ENCODE measurements at regions not wholly inside any gene's neighbourhood (a gene's known extent, or its start where the extent isn't known, plus 50 kb on each side); places are given as distances from the start of the nearest gene placed in this dataset.
"Not testable (repeated sequence)": the region's sequence is repeated elsewhere in the genome, so short reads cannot be mapped to it uniquely, and the experiment has no call there.

DNA sequence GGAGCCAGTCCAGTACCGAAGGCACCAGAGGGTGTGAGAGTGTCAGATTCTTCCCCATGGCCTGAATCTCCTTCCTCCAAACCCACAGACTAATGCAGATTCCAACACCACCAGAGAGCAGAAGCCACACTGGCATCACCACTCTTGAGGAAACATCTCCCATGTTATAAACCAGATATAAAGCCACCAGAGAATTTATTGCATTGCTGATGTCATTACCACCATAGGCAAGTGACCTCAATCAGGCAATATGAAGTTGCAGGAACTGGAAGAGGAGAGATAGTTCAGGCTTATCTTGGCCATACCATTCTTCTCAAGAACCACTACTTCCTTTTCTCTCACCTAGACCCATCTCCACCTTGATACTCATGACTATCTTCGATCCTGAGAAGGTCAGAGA, 653.4 kb downstream of the TMEM121 start:
- TF ChIP-seq, protein P1, sequence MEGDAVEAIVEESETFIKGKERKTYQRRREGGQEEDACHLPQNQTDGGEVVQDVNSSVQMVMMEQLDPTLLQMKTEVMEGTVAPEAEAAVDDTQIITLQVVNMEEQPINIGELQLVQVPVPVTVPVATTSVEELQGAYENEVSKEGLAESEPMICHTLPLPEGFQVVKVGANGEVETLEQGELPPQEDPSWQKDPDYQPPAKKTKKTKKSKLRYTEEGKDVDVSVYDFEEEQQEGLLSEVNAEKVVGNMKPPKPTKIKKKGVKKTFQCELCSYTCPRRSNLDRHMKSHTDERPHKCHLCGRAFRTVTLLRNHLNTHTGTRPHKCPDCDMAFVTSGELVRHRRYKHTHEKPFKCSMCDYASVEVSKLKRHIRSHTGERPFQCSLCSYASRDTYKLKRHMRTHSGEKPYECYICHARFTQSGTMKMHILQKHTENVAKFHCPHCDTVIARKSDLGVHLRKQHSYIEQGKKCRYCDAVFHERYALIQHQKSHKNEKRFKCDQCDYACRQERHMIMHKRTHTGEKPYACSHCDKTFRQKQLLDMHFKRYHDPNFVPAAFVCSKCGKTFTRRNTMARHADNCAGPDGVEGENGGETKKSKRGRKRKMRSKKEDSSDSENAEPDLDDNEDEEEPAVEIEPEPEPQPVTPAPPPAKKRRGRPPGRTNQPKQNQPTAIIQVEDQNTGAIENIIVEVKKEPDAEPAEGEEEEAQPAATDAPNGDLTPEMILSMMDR (IDR thresholded peaks at IDR 0.05; ENCODE audit: extremely low read depth, missing control alignments), result no peak
- no peak for DNase-seq (ENCODE audit: low spot score)

DNA sequence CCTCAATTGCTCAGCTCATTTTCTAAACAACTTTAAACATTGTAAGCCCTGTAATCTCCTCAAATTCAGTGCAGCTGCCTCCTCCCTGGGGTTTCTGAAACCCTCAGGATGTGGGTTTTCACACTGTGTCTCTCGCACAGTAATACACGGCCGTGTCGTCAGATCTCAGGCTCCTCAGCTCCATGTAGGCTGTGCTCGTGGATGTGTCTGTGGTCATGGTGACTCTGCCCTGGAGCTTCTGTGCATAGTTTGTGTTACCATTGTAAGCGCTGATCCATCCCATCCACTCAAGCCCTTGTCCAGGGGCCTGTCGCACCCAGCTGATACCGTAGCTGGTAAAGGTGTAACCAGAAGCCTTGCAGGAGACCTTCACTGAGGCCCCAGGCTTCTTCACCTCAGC, 658.4 kb downstream of the TMEM121 start:
- DNase-seq (ENCODE audit: low spot score), result not testable (repeated sequence)

DNA sequence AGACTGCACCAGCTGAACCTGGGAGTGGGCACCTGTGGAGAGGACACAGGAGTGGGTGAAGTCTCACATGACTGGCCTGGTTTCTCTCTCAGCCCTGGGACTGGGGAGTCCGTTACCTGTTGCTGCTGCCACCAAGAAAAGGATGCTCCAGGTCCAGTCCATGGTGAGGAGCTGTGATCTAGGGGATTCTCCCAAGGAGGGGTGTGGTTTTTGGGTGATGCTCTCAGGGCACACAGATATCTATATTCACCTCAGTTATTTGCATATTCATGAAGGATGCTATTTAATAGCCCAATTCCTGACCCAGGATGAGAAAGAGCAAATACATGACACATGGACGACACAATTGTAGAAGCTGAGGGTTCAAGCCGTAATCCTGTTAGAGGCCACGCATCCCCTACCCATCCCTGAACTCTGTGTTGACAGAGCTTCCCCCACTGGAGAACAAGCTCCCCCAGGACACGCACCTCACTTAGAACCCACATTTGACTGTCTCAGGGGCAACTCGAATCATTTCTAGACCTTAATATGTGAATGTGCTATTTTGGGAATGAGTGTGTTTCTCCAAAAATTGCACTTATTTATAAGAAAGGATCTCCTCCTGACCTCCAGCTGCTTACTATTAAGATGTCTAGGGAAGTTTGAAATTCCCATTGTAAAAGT, 658.9 kb downstream of the TMEM121 start:
- DNase-seq (ENCODE audit: low spot score), result not testable (repeated sequence)

DNA sequence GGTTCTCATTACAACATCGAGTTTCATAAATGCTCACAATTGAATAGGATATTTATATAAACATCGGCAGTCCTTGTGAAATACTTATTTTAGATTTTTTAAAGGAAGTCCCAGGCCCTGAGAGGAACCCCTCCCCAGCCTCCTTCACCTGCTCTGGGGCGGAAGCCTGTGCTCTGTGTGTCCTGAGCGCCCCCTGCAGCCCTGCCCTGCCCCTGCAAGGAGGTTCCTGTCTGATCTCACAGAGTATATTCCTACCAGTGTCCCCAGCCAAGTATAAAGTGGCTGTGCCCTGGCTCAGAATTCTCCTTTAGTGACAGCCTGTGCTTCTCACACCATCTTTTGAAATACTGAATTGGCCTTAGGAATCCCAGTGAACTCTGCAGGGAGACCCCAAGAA, 659.5 kb downstream of the TMEM121 start:
- TF ChIP-seq, protein P1 (IDR thresholded peaks at IDR 0.05; ENCODE audit: extremely low read depth, missing control alignments), result peak; percentile 44
- no peak for DNase-seq (ENCODE audit: low spot score)

DNA sequence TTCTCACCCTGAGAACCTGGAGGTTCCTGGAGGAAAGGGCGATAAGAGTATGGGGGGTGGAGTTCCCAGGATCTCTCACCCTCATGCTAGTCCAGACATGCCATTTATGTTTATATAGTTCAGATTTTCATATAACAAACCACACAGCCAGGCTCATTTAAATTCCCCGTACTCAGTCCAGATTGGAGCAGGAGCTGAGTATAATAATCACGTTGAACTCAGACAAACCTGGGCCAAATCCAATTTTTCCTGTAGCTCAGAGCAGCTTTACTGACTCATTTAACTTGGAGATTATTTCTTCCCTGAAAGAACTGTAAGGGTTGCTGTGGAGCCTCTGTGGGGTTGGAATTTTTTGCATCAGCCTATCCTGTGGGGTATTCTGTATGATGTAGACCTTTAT, 660.8 kb downstream of the TMEM121 start:
- TF ChIP-seq, protein P1 (IDR thresholded peaks at IDR 0.05; ENCODE audit: extremely low read depth, missing control alignments), result no peak
- no peak for DNase-seq (ENCODE audit: low spot score)

DNA sequence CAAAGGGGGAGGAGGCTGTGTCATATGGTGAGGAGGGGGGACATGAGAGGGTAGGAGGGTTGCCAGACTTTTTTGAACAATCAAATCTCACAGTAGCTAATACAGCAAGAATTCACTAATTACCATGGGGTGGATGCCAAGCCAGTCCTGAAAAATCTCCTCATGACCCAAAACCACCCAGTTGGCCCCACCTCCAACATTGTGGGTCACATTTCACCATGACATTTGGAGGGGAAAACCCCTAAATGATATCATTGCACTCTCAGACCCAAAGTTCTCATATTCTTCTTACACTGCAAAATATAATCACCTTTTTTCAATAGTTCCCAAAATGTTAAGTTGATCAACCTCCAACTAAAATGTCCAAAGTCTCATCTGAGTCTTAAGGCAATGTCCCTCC, 666.3 kb downstream of the TMEM121 start:
- not testable (repeated sequence) for DNase-seq (ENCODE audit: low spot score)

GRCh38 chr14:106196459-106196858, 670.1 kb downstream of the TMEM121 start:
- DNase-seq (ENCODE audit: low spot score), result not testable (repeated sequence)

DNA sequence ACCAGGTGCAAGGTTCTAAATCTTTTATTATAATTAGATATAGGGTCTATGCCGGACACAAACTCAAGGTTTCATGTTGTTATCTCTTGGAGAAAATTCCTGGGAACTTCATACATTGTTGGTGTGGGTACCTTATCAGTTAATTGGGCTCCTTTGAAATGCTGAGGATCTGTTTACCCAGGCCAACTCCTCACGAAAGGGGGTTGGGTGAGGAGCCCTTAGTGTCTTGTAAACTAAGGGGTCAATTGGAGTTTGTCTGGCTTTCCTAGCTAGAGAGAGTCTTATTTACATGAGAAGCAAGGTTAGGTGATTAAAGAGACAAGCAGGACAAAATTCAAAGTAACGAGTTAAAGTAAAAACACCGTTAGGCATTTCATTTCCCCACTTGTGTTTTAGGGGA, 670.9 kb downstream of the TMEM121 start:
- DNase-seq (ENCODE audit: low spot score), result not testable (repeated sequence)

- TF ChIP-seq, protein P1 (IDR thresholded peaks at IDR 0.05; ENCODE audit: extremely low read depth, missing control alignments), result no peak
- DNase-seq (ENCODE audit: low spot score), result no peak
These were observed 672.7 kb downstream of the TMEM121 start for GRCh38 chr14:106199097-106199496.

DNA sequence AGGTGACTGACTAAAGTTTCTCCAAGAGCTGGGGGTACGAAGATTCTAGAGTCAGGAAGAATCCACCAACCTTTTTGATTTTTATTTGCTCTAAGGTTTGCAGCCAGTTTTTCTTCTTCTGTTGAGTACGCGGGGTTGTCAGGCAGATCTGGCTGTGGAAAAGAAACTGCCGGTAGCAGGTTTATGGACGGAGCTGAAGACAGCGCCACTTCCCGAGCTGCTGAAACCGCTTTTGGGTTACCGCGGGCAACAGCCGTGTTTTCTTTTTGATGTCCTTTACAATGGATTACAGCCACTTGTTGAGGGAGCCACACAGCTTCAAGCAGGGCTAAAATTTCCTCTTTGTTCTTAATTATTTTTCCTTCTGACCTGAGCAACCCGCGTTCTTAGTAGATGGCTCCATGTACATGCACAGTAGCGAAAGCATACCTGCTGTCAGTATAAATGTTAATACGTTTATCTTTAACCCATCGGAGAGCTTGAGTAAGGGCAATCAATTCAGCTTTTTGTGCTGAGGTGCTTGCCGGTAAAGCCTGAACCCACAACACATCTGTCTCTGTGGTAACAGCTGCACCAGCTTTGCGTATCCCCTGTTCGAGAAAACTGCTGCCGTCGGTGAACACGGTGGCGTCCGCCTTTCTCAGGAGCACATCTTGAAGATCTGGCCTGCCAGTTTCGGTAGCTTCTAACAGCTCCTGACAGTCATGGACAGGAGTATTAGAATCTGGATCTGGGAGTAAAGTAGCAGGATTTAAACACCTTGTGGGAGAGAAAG, 674.3 kb downstream of the TMEM121 start:
- TF ChIP-seq, protein P1 (IDR thresholded peaks at IDR 0.05; ENCODE audit: extremely low read depth, missing control alignments), result no peak
- no peak for DNase-seq (ENCODE audit: low spot score)

Measured in GM20000 (cell line).